K562 (cell line): ENCODE measurements at regions not wholly inside any gene's neighbourhood (a gene's known extent, or its start where the extent isn't known, plus 50 kb on each side); places are given as distances from the start of the nearest gene placed in this dataset.

Source experiments
- ATAC-seq: fragments of 200-7000 bp; cut with Tn5 transposase; 3 replicates; pipeline ENCODE4 v1.9.1; 2020; ENCODE audit warnings: moderate library complexity
- BruUV-seq: library from RNA; stranded (reverse); fragments of 400-500 nt; replicated peaks from 2 replicates; lab custom pipeline; 2021; lab: Mats Ljungman, UMichigan
- CTCF ChIA-PET: fragments of 300-600 bp; formaldehyde crosslinking; extraction: SDS; loops from one replicate; lab custom pipeline; 2021; ENCODE audit warnings: low intra/inter-chr PET ratio; lab: Yijun Ruan, JAX
- POLR2A ChIA-PET: fragments of 300-600, 350-650 bp; sonication (Branson Sonifier 250); formaldehyde crosslinking; extraction: SDS; loops from one replicate; lab custom pipeline; 2021; ENCODE audit warnings: antibody characterized with exemption, inconsistent platforms; lab: Yijun Ruan, JAX
- DNase-seq, 4 experiments: peaks; one replicate each; pipeline versions ENCODE4 v3.0.0 to v3.0.0-alpha.2; 2011 to 2018; ENCODE audit warnings: low spot score in 3 of 4, mixed read lengths in 3 of 4; ENCODE audit errors: extremely low read depth in 1 of 4
- FAIRE-seq: peaks from 2 replicates; lab custom pipeline; 2011; peaks lifted over from hg19 to GRCh38; lab: Jason Lieb, UNC
- H2AFZ ChIP-seq: 2 replicates; pipeline ENCODE4 v1.6.0; 2011; ENCODE audit warnings: low read depth, low read length, control low read depth, inconsistent platforms
- H3K27ac ChIP-seq: fragments of 200-600 bp; 3 replicates; pipeline ENCODE4 v1.8.0; 2011; ENCODE audit warnings: low read depth, mild to moderate bottlenecking, control low read depth, inconsistent platforms, low read length, moderate library complexity, mixed read lengths; ENCODE audit errors: extremely low read depth
- H3K27me3 ChIP-seq, 2 experiments: fragments of 300-600 bp in 1 of 2; 2 replicates in 1 of 2; 3 replicates in 1 of 2; pipeline versions ENCODE4 v1.6.0 to v1.8.0; 2011; ENCODE audit warnings: inconsistent platforms in 2 of 2, low read length in 2 of 2, mild to moderate bottlenecking in 1 of 2, mixed read lengths in 1 of 2, moderate library complexity in 1 of 2; ENCODE audit not compliant: control insufficient read depth in 2 of 2, insufficient read depth in 2 of 2
- H3K36me3 ChIP-seq: fragments of 300-600 bp; 3 replicates; pipeline ENCODE4 v1.8.0; 2011; ENCODE audit warnings: mild to moderate bottlenecking, low read length, inconsistent platforms; ENCODE audit not compliant: control insufficient read depth, insufficient read depth
- H3K4me1 ChIP-seq, 2 experiments: fragments of 200-600 bp in 1 of 2; replicated peaks in 1 of 2; 2 replicates in 1 of 2; 3 replicates in 1 of 2; pipeline versions ENCODE4 v1.5.1 to v1.8.0; 2011; ENCODE audit warnings: inconsistent platforms in 2 of 2, low read length in 2 of 2, mild to moderate bottlenecking in 1 of 2, mixed read lengths in 1 of 2, moderate library complexity in 1 of 2; ENCODE audit not compliant: control insufficient read depth in 2 of 2, insufficient read depth in 2 of 2
- H3K4me2 ChIP-seq: 2 replicates; pipeline ENCODE4 v1.6.1; 2011; ENCODE audit warnings: low read length, control low read depth, inconsistent platforms, mixed read lengths; ENCODE audit not compliant: insufficient read depth
- H3K4me3 ChIP-seq: fragments of 200-600 bp; sonication (generic), shearing (Covaris generic); 2 replicates; pipeline ENCODE4 v1.5.1; 2016; ENCODE audit warnings: control low read depth, inconsistent platforms
- H3K79me2 ChIP-seq: fragments of 200-600 bp; 3 replicates; pipeline ENCODE4 v1.8.0; 2011; ENCODE audit warnings: low read length, inconsistent platforms; ENCODE audit not compliant: control insufficient read depth, insufficient read depth
- H3K9ac ChIP-seq, 2 experiments: 2 replicates each; pipeline versions ENCODE4 v1.6.0 to v1.6.1; 2011; ENCODE audit warnings: low read depth in 2 of 2, low read length in 2 of 2, control low read depth in 1 of 2, inconsistent platforms in 1 of 2, mild to moderate bottlenecking in 1 of 2, mixed read lengths in 1 of 2; ENCODE audit not compliant: insufficient read depth in 1 of 2
- H3K9me1 ChIP-seq: one replicate; pipeline ENCODE4 v1.6.0; 2011; ENCODE audit warnings: inconsistent platforms, mild to moderate bottlenecking, low read length, moderate library complexity; ENCODE audit not compliant: control insufficient read depth, insufficient read depth
- H3K9me3 ChIP-seq: replicated peaks from 2 replicates; pipeline ENCODE4 v1.5.1; 2011; ENCODE audit warnings: low read depth, low read length, inconsistent platforms; ENCODE audit not compliant: control insufficient read depth, insufficient read depth
- H4K20me1 ChIP-seq: replicated peaks from 2 replicates; pipeline ENCODE4 v1.6.1; 2011; ENCODE audit warnings: low read length, inconsistent platforms, mixed read lengths; ENCODE audit not compliant: control insufficient read depth, insufficient read depth
- AFF4 ChIP-seq: sonication (generic); formaldehyde crosslinking; IDR thresholded peaks from 2 replicates; pipeline ENCODE4 v1.8.0; 2023; ENCODE audit warnings: mild to moderate bottlenecking, missing genetic modification reagents
- ARID1B ChIP-seq: fragments of 450-650 bp; IDR thresholded peaks from 2 replicates; pipeline ENCODE4 v1.6.1; 2016; ENCODE audit warnings: antibody characterized with exemption, mild to moderate bottlenecking, inconsistent platforms
- CBX2 ChIP-seq: fragments of 200-600 bp; sonication (generic); IDR thresholded peaks from one replicate; pipeline ENCODE4 v1.6.1; 2012; ENCODE audit warnings: mild to moderate bottlenecking, low read length, inconsistent platforms; ENCODE audit not compliant: insufficient read depth, poor library complexity, severe bottlenecking
- HMG20A ChIP-seq: fragments of 450-650 bp; formaldehyde crosslinking; conservative IDR thresholded peaks from 2 replicates; pipeline ENCODE4 v1.4.0; 2020; ENCODE audit warnings: mild to moderate bottlenecking, mixed read lengths
- MEF2D ChIP-seq: conservative IDR thresholded peaks from 2 replicates; pipeline ENCODE4 v1.6.1; 2016; ENCODE audit warnings: low read depth, missing genetic modification characterization, missing compliant biosample characterization
- SOX6 ChIP-seq: fragments of 450-650 bp; IDR thresholded peaks from 2 replicates; pipeline ENCODE4 v1.6.1; 2014; ENCODE audit warnings: mild to moderate bottlenecking
- SRSF3 ChIP-seq: fragments of 200-400 bp; formaldehyde crosslinking; IDR thresholded peaks from 2 replicates; pipeline ENCODE4 v1.6.1; 2016; ENCODE audit warnings: mild to moderate bottlenecking, low read length, moderate library complexity; ENCODE audit not compliant: insufficient read depth
- TAL1 ChIP-seq: fragments of 450-650 bp; IDR thresholded peaks from 2 replicates; pipeline ENCODE4 v1.6.1; 2016; ENCODE audit warnings: mild to moderate bottlenecking
- WGBS: fragments of 100-300 bp; shearing (Covaris generic); methylation state at CpG from one replicate; pipeline ENCODE4 v1.1.6; 2016; ENCODE audit warnings: low coverage, mixed read lengths; ENCODE audit not compliant: insufficient coverage; ENCODE audit errors: missing lambda C conversion rate; 5-methylcytosine and 5-hydroxymethylcytosine counted together
- in situ Hi-C: fragments of 300-500 bp; cut with MboI; formaldehyde crosslinking; loops from 4 replicates; pipeline ENCODE4 v1.15.0; 2018; ENCODE audit warnings: inconsistent platforms, mixed read lengths
- intact Hi-C: fragments of 100-400 bp; cut with micrococcal nuclease; formaldehyde crosslinking; loops from 2 replicates; pipeline ENCODE4 v1.14.2; 2022

DNA sequence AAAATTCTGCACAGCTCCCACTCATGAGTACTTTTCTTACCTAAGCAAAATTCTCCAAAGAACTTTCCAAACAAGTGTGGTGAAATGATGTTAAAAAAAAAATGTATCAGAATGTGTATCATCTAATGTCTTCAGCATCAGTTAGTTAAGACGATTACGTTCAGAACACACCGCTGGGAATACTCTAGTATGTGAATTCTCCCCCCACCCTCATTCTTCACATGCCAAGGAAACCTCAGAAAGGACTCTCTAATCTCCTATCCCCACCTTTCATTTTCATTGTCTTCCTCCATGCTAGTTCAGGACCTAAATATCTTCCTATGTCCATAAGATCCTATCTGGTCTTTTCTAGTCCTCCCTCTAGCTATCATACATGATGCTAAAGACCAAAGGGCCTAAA is 457.4 kb downstream of the SHQ1 start:
- FAIRE-seq, result no peak
- Histone ChIP-seq H2AFZ (no peak overlapping the region), H3K9me3 (no peaks in the 10 kb centered on the region), H3K79me2 (peaks cover 100% of the 10 kb centered on the region), H3K27me3 (no peaks in the 10 kb centered on the region), H3K4me2 (no peak overlapping the region), H3K4me1 (peaks cover 9 to 23% of the 10 kb centered on the region in 2 experiments; a peak in 3 of 5 replicates), H3K36me3 (peaks cover 3% of the 10 kb centered on the region; the same call in 1 of the 3 replicates), H3K4me3 (no peak overlapping the region), H3K9ac (no peak overlapping the region), H4K20me1 (peaks cover 67% of the 10 kb centered on the region), H3K27ac (no peak overlapping the region), H3K9me1 (no peaks in the 10 kb centered on the region)
- TF ChIP-seq CBX2 (no peak), TAL1 (0 out of 2 replicates have a peak, but pooled peaks have one; percentile 7), SOX6 (peak; percentile 78)
- ChIA-PET CTCF (no interaction called here), POLR2A (interaction anchor here (0.5 kb wide), 1 partner anchor 35 kb away, joined by 3 read pairs; no protein-coding TSS in a partner anchor)
- no peak; the same call in 2 of the 3 replicates for ATAC-seq
- in situ Hi-C loops (no loop called here), intact Hi-C loops (no loop called here)
- 12% methylated on average over 3 of the region's 3 CpGs for WGBS
- no peak for DNase-seq
- BruUV-seq, result no TSS peak

DNA sequence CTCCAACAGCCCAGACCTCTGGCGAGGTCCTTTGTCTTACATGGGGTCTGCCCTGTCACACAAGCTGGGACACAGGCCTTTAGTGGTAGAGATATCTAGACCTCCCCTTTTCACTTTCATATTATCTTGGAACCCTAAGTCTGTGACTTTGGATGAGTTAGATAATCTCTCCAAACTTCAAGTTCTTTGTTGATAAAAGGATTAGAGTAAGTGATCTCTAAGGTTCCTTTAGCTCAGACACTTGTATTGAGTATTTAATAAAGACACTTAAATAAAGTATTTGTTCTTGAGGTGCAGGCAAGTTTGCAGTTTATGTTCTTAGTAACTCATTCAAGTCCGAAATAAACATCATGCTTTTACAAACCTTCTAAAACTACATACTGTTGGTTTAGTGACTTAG is 459.6 kb downstream of the SHQ1 start:
- peaks cover 100% of the 10 kb centered on the region for H3K79me2 ChIP-seq
- ATAC-seq, result peak; percentile 24; the same call in 1 of the 3 replicates
- H3K27ac ChIP-seq, result no peak overlapping the region
- H3K4me1 ChIP-seq, result peaks cover 9 to 30% of the 10 kb centered on the region in 2 experiments; a peak in 3 of 5 replicates
- no peaks in the 10 kb centered on the region for H3K27me3 ChIP-seq
- peaks cover 77% of the 10 kb centered on the region for H4K20me1 ChIP-seq
- no peak overlapping the region for H3K9ac ChIP-seq
- H3K4me2 ChIP-seq, result no peak overlapping the region
- H3K9me3 ChIP-seq, result no peaks in the 10 kb centered on the region
- in situ Hi-C loops, result no loop called here
- CTCF ChIA-PET, result no interaction called here
- no peak overlapping the region for H2AFZ ChIP-seq
- FAIRE-seq, result no peak
- H3K36me3 ChIP-seq, result peaks cover 6% of the 10 kb centered on the region; the same call in 1 of the 3 replicates
- 48% methylated on average over 2 of the region's 2 CpGs for WGBS
- DNase-seq, result no peak
- BruUV-seq, result no TSS peak
- H3K9me1 ChIP-seq, result no peaks in the 10 kb centered on the region
- intact Hi-C loops, result no loop called here
- H3K4me3 ChIP-seq, result no peak overlapping the region
- POLR2A ChIA-PET, result interaction anchor here (1.0 kb wide), 1 partner anchor 18 kb away, joined by 3 read pairs; no protein-coding TSS in a partner anchor
- no peak for TF ChIP-seq ARID1B
- TF ChIP-seq MEF2D, result no peak
- TF ChIP-seq HMG20A, result no peak
- no peak for TF ChIP-seq AFF4
- no peak for TF ChIP-seq SRSF3
